ENCODE measurements at regions not wholly inside any gene's neighbourhood (a gene's known extent, or its start where the extent isn't known, plus 50 kb on each side); places are given as distances from the start of the nearest gene placed in this dataset.

GRCh38 chr18:11199477-11199876, 50.1 kb upstream of the PIEZO2 start:
- no peaks in the 10 kb centered on the region for H3K27me3 ChIP-seq (replicated peaks)
- H3K27ac ChIP-seq, result no peak overlapping the region
- DNase-seq, result no peak
- no peak overlapping the region for H3K4me3 ChIP-seq (ENCODE audit: low read depth, low read length)
- no peaks in the 10 kb centered on the region for H3K36me3 ChIP-seq (replicated peaks)
- TF ChIP-seq, protein P1, sequence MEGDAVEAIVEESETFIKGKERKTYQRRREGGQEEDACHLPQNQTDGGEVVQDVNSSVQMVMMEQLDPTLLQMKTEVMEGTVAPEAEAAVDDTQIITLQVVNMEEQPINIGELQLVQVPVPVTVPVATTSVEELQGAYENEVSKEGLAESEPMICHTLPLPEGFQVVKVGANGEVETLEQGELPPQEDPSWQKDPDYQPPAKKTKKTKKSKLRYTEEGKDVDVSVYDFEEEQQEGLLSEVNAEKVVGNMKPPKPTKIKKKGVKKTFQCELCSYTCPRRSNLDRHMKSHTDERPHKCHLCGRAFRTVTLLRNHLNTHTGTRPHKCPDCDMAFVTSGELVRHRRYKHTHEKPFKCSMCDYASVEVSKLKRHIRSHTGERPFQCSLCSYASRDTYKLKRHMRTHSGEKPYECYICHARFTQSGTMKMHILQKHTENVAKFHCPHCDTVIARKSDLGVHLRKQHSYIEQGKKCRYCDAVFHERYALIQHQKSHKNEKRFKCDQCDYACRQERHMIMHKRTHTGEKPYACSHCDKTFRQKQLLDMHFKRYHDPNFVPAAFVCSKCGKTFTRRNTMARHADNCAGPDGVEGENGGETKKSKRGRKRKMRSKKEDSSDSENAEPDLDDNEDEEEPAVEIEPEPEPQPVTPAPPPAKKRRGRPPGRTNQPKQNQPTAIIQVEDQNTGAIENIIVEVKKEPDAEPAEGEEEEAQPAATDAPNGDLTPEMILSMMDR (IDR thresholded peaks at IDR 0.05; ENCODE audit: low read depth, low read length, missing control alignments), result no peak
- in situ Hi-C loops (cut with HindIII; ENCODE audit: low pct_ligation_motif_present, low sequenced_read_pairs), result no loop called here
